GM12892 (cell line): ENCODE measurements at regions not wholly inside any gene's neighbourhood (a gene's known extent, or its start where the extent isn't known, plus 50 kb on each side); places are given as distances from the start of the nearest gene placed in this dataset.

Experiments used
- POLR2A ChIP-seq: IDR thresholded peaks from 2 replicates; pipeline ENCODE4 v1.6.1; 2011; ENCODE audit warnings: low read depth, low read length, control low read depth
- POLR2AphosphoS5 ChIP-seq: IDR thresholded peaks from 2 replicates; pipeline ENCODE4 v1.6.1; 2011; ENCODE audit warnings: low read depth, low read length, control low read depth

DNA sequence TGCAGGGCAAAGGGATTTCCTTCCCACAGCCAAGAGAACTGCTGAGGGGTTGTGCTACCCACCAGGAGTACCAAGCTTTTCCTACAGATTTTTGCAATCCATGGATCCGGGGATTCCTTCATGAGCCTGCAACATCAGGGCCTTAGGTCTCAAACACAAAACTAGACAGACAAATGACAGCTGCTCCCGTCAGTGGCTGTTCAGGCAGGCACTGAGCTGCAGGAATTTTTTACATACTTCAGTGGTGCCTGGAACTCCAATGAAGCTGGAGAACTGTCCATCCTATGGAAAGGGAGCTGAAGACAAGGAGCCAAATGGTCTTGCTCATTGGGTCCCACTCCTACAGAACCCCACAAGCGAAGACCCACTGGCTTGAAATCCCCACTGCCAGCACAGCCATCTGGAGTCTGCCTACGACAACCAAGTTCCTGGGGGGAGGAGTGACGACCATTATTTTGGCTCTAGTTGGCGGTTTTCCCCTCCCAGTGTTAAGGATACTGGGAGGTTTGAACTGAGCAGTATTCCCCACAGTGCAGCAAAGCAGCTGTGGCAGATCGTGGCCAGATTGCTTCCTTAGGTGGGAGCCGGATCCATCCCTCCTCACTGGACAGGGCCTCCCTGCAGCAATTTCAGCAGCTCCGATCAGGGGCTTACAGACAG, 157.7 kb upstream of the TMEM45B start:
- TF ChIP-seq POLR2AphosphoS5 (no peak), POLR2A (no peak)
